MM.1S (cell line): ENCODE measurements at regions not wholly inside any gene's neighbourhood (a gene's known extent, or its start where the extent isn't known, plus 50 kb on each side); places are given as distances from the start of the nearest gene placed in this dataset.

Experiments used
- EZH2phosphoT487 ChIP-seq: fragments of 300-600 bp; sonication (generic); IDR thresholded peaks from 2 replicates; pipeline ENCODE4 v1.6.1; 2018; ENCODE audit warnings: antibody characterized with exemption, low read length
- TF ChIP-seq, protein P1 (sequence below): fragments of 300-600 bp; sonication (generic); IDR thresholded peaks from 2 replicates; pipeline ENCODE4 v1.5.1; 2016; ENCODE audit warnings: antibody characterized with exemption, low read length, mixed read lengths

DNA sequence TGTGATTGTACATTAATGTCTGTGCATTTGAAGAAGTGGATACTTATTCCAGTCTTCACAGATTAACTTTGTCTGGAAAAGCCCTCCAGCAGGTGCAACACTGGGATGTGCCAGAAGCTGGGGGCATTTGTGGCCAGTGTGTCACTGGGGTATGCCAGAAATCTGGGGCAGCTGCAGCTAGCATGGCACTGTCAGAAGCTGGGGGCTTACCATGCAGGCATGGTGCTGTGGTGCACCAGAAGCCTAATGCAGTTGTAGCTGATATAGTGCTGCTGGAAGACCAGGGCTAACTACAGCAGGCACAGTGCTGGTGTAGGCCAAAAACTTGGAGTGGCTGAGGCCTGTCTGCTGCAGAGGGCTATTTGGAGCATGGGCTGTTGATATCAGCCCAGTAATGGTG is 270.1 kb downstream of the STK31 start:
- TF ChIP-seq, protein P1, sequence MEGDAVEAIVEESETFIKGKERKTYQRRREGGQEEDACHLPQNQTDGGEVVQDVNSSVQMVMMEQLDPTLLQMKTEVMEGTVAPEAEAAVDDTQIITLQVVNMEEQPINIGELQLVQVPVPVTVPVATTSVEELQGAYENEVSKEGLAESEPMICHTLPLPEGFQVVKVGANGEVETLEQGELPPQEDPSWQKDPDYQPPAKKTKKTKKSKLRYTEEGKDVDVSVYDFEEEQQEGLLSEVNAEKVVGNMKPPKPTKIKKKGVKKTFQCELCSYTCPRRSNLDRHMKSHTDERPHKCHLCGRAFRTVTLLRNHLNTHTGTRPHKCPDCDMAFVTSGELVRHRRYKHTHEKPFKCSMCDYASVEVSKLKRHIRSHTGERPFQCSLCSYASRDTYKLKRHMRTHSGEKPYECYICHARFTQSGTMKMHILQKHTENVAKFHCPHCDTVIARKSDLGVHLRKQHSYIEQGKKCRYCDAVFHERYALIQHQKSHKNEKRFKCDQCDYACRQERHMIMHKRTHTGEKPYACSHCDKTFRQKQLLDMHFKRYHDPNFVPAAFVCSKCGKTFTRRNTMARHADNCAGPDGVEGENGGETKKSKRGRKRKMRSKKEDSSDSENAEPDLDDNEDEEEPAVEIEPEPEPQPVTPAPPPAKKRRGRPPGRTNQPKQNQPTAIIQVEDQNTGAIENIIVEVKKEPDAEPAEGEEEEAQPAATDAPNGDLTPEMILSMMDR, result no peak
- no peak for TF ChIP-seq EZH2phosphoT487
